ENCODE measurements at regions not wholly inside any gene's neighbourhood (a gene's known extent, or its start where the extent isn't known, plus 50 kb on each side); places are given as distances from the start of the nearest gene placed in this dataset.

DNA sequence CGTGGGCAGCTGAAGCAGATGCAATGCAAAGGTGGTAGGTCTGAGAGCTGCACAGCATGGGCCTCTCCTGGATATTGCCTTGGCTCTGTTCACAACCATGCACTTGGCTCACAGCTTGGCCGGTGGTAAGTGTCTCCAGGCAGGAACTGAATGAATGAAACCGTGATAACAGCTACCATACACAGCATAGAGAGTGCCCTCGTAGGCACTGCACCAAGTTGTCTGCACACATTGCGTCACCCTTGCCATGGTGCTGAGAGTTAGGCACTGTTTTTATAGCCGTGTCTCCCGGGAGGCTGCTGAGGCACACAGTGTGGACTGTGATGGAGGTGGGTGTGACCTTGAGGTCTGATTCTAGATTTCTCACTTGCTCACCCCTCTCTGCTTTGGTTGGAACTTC is 157.6 kb upstream of the VASH1 start:
- no peak for DNase-seq (ENCODE audit: low spot score)

DNA sequence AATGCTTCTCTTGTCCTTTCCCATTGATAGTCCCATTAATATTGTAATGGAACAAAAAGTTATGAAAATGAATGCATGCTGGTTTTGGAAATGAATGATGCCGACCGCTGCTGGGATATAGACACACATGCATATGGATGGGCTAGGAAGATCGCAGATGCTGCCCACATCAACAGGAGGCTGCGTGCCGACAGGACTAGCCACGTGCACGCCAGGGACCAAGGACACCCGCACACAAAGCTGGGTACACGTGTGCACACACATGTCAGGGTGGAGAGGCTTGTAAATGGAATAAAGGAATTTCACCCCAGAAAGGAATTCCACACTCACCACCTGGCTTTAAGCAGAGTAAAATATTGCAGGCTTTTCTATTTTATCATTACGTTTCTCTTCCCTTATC is 153.8 kb upstream of the VASH1 start:
- DNase-seq (ENCODE audit: low spot score): no peak

DNA sequence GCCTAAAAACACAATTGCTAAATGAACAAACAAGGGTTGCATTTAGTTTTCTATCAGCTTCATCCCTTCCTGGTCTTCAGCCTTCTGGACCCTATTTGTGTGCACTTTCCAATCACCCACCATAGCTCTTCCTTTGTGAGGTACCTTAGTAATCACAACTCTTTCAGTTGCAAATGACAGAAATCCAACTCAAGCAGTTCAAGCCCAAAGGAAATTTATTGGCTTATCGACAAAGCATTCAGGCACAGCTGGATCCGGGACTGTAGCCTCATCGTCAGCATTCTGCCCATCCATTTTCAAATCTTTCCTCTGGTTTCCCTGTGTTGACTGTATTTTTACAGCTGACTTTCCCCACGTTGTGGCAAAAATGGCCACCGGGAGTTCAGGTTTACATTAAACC is 148.6 kb upstream of the VASH1 start:
- DNase-seq (ENCODE audit: low spot score): no peak

DNA sequence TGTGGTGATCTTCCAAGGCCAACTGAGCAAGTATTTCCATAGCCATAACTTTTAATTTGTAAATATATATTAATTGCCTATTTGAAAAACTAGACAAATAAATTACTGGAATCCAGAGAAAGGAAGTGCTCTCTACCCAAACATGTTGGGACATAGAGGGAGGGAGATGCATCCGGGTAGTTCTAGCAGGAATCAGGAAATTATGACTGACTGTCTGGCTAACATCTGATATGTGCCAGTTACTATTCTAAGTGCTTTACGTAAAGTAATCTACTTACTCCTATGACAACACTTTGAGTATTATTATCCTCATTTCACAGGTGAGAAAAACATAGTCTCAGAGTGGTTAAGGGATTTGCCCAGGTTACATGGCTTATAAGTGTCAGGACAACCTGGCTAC is 147.7 kb upstream of the VASH1 start:
- no peak for DNase-seq (ENCODE audit: low spot score)

DNA sequence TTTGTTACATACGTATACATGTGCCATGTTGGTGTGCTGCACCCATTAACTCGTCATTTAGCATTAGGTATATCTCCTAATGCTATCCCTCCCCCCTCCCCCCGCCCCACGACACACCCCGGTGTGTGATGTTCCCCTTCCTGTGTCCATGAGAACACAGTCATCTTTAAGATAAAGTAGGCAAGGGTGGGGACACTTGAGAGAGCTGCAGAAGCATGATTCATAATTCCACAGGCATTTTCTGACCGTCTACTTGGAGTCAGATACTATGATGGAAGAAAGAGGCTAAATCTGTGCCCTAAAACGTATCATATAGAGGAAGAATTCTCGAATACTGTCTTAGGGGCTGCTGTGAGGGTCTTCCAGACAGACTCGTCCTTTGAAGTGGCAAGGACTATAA is 145.9 kb upstream of the VASH1 start:
- DNase-seq (ENCODE audit: low spot score): no peak

DNA sequence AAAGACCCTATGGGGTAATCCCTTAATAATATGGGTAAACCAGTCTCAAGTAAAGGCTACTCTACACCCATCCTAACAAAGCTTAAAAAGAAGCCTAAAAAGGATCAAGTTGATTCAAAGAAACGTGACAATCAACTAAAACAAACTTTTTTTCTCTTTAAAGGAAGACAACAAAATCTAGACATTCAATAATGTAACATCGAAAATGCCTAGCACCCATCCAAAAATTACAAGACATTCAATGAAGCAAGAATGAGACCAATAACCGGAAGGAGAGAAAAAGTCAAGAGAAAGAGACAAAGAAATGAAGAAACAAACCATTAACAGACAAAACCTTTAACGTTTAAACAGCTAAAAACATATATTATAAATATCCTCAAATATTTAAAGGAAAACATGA is 143.8 kb upstream of the VASH1 start:
- no peak for DNase-seq (ENCODE audit: low spot score)

DNA sequence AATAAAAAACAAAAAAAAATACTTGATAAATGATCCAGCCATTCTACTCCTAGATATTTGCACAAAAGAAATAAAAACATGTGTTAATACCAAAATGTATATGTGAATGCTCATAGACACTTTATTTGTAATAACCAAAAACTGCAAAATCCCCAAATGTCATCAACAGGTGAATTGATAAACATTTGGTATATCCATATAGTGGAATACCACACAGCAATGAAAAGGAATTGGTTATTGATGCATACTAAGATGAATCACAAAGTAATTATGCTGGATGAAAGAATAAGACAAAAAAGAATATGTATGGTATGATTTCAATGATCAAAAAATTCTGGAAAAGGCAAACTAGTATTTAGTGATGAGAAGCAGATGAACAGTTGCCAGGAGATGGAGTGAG is 124.7 kb upstream of the VASH1 start:
- DNase-seq (ENCODE audit: low spot score): no peak

- no peak for DNase-seq (ENCODE audit: low spot score)
Measured at GRCh38 chr14:76638841-76639240, 122.4 kb upstream of the VASH1 start.

DNA sequence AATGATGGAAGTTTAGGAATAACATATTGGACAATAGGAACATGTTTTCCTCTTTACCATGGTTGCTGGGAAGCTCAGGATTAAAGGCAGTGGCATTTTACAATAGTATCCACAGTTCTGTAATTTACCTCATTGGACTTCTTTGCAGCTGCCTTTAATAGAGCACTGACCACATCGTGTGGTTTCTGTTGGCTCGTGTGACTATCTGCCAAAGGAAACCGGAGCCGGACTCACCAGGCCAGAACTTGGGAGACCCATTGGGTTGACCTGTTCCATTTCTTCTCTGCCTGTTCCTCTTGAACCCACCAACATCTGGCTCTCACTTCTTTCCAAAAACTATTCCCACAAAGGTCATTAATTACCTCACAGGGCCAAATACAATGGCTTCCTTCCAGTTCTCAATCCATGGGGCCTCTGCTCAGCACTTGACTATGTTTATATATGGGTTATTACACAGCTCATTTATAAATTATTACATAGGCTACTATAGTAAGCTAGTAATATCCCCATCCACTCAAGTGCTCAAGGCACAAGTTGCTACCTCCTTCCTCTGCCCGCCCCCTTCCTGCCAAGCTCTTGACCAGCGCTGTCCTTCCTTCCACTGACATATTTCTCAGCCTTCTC is 121.5 kb upstream of the VASH1 start:
- no peak for DNase-seq (ENCODE audit: low spot score)

DNA sequence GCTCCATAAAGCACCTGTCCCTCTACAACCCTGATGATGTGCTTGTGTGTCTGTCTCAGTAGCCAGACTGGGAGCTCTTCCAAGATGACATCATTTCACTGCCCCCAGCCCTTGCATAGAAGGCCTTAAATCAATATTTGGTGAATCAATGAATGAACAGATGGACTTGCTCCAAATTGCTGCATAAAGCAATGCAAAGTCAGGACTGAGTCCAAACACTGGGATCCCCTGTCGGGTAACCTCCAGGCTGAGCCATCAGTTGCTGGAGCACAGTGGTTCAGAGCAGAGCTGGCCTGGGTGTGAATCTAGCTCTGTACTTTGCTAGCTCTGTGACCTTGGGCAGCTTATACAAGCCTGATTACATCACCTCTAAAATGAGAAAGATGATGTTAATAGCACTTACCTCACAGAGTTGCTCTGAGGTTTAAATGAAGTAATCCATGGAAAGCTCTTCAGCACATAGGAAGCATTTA is 120.3 kb upstream of the VASH1 start:
- no peak for DNase-seq (ENCODE audit: low spot score)

DNA sequence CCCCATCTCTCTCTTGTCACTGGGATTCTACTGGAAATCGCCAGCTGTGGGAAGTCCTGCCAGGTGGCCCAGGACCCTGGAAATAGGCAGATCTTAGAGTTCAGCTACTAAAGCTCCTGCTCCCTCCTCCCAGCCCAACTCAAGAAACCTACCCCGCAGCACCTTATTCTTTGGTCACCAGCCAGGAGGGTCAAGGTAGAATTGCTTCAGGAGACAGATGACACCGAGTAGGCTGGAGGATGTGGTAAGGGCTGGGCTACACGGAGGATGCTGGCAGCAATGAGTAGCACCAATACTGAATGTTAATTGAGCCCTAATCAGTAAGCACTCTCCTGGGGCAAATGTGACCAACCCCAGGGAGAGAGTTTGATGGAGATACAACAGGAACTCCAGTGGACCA is 119.7 kb upstream of the VASH1 start:
- no peak for DNase-seq (ENCODE audit: low spot score)

DNA sequence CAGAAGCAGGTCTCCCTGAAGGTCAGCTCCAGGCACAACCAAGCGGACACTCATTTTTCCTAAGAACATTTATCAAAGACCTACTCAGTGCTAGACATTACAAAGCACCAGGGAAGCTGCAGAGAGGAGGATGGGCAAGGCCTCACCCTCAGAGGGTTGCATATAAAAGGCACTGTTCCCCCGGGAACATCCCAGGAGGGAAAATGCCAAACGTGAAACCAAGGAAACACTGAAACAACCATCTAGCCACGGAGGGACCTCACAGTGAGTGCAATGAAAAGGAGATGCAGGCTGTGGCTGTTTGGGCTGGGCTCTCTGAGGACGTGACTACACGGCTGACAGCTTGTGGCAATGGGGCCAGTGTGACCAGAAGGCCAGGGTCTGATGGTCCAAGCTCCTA is 117.4 kb upstream of the VASH1 start:
- DNase-seq (ENCODE audit: low spot score): no peak

DNA sequence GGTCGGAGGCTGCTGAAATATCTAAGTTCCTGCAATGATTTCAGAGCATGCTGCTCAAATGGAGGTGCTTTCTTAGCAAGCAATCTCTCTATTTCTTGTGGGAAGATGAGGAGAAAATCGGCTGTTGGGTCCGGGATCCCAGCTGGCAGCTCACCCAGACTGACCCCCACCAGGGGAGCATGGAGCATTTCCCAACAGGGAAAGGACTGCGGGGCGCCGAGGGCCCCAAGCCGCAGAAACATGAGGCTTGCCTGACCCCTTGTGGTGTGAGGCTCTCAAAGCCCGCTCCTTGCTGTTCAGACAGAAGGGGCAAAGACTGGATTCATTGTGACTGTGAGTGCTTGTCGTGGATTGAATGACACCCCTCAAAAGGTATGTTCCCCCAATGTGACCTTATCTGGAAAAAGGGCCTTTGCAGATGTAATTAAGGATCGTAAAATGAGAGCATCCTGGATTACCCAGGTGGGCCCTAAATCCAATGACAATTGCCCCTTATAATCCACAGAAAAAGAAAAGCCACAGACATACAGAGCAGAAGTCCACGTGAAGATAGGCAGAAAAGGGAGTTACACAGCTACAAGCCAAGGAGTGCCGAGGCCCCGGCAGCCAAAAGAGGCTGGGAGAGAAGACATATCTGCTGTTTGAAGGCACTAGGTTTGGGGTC is 116.3 kb upstream of the VASH1 start:
- DNase-seq (ENCODE audit: low spot score): peak; percentile 49

DNA sequence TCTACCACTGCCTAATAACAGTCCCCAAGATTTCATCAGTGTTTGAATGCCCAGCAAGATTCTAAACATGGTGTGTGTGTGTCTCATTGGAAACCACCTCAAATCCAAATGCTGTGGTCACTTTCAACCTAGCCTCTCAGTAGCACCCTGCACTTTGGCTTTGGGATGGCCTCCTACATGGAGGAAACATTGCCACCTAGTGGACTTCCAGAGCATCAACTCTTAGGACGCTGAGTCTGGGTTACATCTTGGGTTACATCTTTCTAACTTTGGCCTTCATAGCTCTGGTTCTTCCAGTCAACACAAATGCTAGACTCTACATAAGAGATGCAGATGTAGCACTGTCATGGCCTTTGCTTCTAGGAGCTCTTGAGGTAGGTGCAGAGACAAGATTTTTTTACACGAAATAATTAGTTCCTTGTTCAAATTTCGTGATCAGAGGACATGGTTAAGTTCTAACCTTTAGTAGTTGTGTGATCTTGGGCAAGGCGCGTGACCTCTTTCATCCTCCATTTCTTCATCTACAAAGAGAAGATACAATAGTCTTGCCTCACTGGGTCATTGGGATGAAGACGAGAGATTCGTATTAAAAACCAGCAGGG is 113.5 kb upstream of the VASH1 start:
- peak; percentile 65 for DNase-seq (ENCODE audit: low spot score)

GRCh38 chr14:76651410-76652055 is 109.7 kb upstream of the VASH1 start:
- no peak for DNase-seq (ENCODE audit: low spot score)

- DNase-seq (ENCODE audit: low spot score): no peak
Measured at GRCh38 chr14:76653875-76654572, 107.2 kb upstream of the VASH1 start.

- DNase-seq (ENCODE audit: low spot score): no peak
Measured at GRCh38 chr14:76654573-76655108, 106.6 kb upstream of the VASH1 start.

DNA sequence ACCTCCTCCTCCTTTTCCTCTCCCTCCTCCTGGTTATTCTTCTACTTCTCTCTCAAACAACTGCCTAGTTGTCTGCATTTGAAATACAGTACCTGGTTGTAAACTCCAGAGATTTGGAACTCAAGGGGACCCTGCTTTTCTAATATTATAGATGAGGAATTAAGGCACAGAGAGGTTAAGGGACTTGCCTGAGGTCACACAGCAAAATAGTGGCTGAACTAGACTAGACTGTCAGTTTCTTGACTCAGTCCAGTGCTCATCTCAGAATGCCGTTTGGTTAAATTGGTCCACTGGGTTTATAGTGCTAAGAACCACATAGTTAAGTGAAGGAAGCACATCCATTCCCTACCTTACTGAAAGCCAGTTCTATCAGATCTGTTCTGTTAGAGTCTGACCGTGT is 105.9 kb upstream of the VASH1 start:
- DNase-seq (ENCODE audit: low spot score): no peak

DNA sequence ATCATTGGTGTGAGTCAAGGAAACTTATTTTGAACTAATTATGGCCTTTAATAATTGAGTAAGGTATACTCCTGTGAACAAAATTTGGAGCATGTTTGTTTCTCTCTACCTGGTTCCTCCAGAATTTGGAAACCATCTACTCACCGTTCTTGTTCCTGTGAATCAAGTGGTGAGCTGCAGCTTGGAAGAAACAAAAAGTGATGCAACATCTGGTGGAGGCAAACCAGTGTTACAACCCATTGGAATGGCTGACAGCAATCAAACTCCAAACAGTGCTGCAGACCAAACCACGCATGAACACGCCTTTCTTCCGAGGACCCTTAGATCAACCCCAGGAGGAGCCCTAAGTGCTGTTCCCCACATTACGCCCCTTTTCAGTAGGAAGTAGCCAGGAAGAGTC is 104.7 kb upstream of the VASH1 start:
- DNase-seq (ENCODE audit: low spot score): no peak

GRCh38 chr14:76657404-76657803 is 103.9 kb upstream of the VASH1 start:
- DNase-seq (ENCODE audit: low spot score): no peak

- no peak for DNase-seq (ENCODE audit: low spot score)
Measured at GRCh38 chr14:76657846-76658245, 103.4 kb upstream of the VASH1 start.

- no peak for DNase-seq (ENCODE audit: low spot score)
Measured at GRCh38 chr14:76662580-76662979, 98.7 kb upstream of the VASH1 start.
